Panc1 (cell line): ENCODE measurements at regions not wholly inside any gene's neighbourhood (a gene's known extent, or its start where the extent isn't known, plus 50 kb on each side); places are given as distances from the start of the nearest gene placed in this dataset.

Experiments
- ATAC-seq: fragments of 200-7000 bp; cut with Tn5 transposase; 2 replicates; pipeline ENCODE4 v1.9.1; 2020; ENCODE audit warnings: mild to moderate bottlenecking, moderate library complexity
- BruUV-seq: library from RNA; stranded (reverse); fragments of 400-500 nt; replicated peaks from 2 replicates; lab custom pipeline; 2021; lab: Mats Ljungman, UMichigan
- CTCF ChIA-PET: fragments of 300-600 bp; sonication (Branson Sonifier 250); formaldehyde crosslinking; loops from one replicate; lab custom pipeline; 2022; ENCODE audit warnings: antibody characterized with exemption; lab: Charles Lee
- POLR2A ChIA-PET: fragments of 300-600 bp; sonication (Branson Sonifier 250); formaldehyde crosslinking; loops from one replicate; lab custom pipeline; 2022; ENCODE audit warnings: antibody characterized with exemption; lab: Charles Lee
- DNase-seq: peaks from one replicate; pipeline ENCODE4 v3.0.0-alpha.2; 2010; ENCODE audit warnings: low read depth, low spot score
- H3K27ac ChIP-seq: 2 replicates; pipeline ENCODE4 v1.5.1; 2011; ENCODE audit warnings: mild to moderate bottlenecking, low read length, inconsistent platforms
- H3K27me3 ChIP-seq: fragments of 200-500 bp; sonication (Bioruptor generic); 2 replicates; pipeline ENCODE4 v1.6.0; 2014; ENCODE audit warnings: low read length, inconsistent platforms; ENCODE audit not compliant: control insufficient read depth, insufficient read depth
- H3K36me3 ChIP-seq: fragments of 200-500 bp; sonication (Bioruptor generic); 2 replicates; pipeline ENCODE4 v1.5.1; 2014; ENCODE audit warnings: inconsistent platforms, mild to moderate bottlenecking, low read length, moderate library complexity; ENCODE audit not compliant: control insufficient read depth, insufficient read depth
- H3K4me1 ChIP-seq: 2 replicates; pipeline ENCODE4 v1.5.1; 2011; ENCODE audit warnings: inconsistent platforms, mild to moderate bottlenecking, low read length, moderate library complexity; ENCODE audit not compliant: control insufficient read depth, insufficient read depth
- H3K4me3 ChIP-seq, 2 experiments: 2 replicates each; pipeline ENCODE4 v1.5.1; 2011 to 2012; ENCODE audit warnings: low read depth in 2 of 2, low read length in 2 of 2, mild to moderate bottlenecking in 2 of 2, inconsistent platforms in 1 of 2, moderate library complexity in 1 of 2
- H3K9me3 ChIP-seq: fragments of 200-500 bp; sonication (Bioruptor generic); 2 replicates; pipeline ENCODE4 v1.5.1; 2014; ENCODE audit warnings: low read depth, mild to moderate bottlenecking, inconsistent platforms, low read length, moderate library complexity; ENCODE audit not compliant: control insufficient read depth, insufficient read depth
- CTCF ChIP-seq: fragments of 450-650 bp; IDR thresholded peaks from 2 replicates; pipeline ENCODE4 v1.5.1; 2017; ENCODE audit warnings: mild to moderate bottlenecking
- POLR2AphosphoS5 ChIP-seq: IDR thresholded peaks from 2 replicates; pipeline ENCODE4 v1.6.1; 2012; ENCODE audit warnings: mild to moderate bottlenecking, low read depth, low read length, moderate library complexity
- REST ChIP-seq, 2 experiments: IDR thresholded peaks; 2 replicates each; pipeline ENCODE4 v1.6.1; 2011 to 2012; ENCODE audit warnings: low read depth in 2 of 2, control low read depth in 1 of 2, low read length in 1 of 2, mild to moderate bottlenecking in 1 of 2, moderate library complexity in 1 of 2; ENCODE audit not compliant: insufficient read depth in 1 of 2
- SIN3A ChIP-seq: IDR thresholded peaks from 2 replicates; pipeline ENCODE4 v1.6.1; 2012; ENCODE audit warnings: low read depth, mild to moderate bottlenecking, low read length, moderate library complexity, borderline replicate concordance; ENCODE audit not compliant: insufficient read depth
- TCF7L2 ChIP-seq: IDR thresholded peaks from 2 replicates; pipeline ENCODE4 v1.6.1; 2011; ENCODE audit warnings: mild to moderate bottlenecking, low read depth, low read length, inconsistent platforms
- in situ Hi-C: cut with HindIII; loops from 2 replicates; pipeline ENCODE4 v1.10.0; 2016; ENCODE audit warnings: low sequenced_read_pairs, low pct_unique_long_range_greater_than_20kb
- intact Hi-C: fragments of 100-400 bp; cut with micrococcal nuclease; formaldehyde crosslinking; loops from one replicate; pipeline ENCODE4 v1.10.0; 2022; ENCODE audit not compliant: unreplicated experiment

- Histone ChIP-seq H3K27ac (no peak overlapping the region), H3K9me3 (no peaks in the 10 kb centered on the region), H3K4me1 (peaks cover 9% of the 10 kb centered on the region; the same call in 1 of the 2 replicates), H3K27me3 (no peaks in the 10 kb centered on the region), H3K4me3 (no peak overlapping the region), H3K36me3 (no peaks in the 10 kb centered on the region)
- ChIA-PET CTCF (no interaction called here), POLR2A (no interaction called here)
- ATAC-seq (no peak), DNase-seq (no peak)
- TF ChIP-seq REST (IDR thresholded peaks at IDR 0.05; ENCODE audit: insufficient read depth in 1 of 2, low read depth in 2 of 2, low read length in 1 of 2) (no peak), POLR2AphosphoS5 (no peak), CTCF (no peak), SIN3A (no peak), TCF7L2 (no peak)
- intact Hi-C loops = no loop called here
- no TSS peak for BruUV-seq
- in situ Hi-C loops = no loop called here
These were observed 316.0 kb downstream of the ENC1 start for GRCh38 chr5:74324556-74324955.

GRCh38 chr5:74322944-74323343 is 317.6 kb downstream of the ENC1 start:
- no TSS peak for BruUV-seq
- ATAC-seq (no peak), DNase-seq (no peak)
- no peaks in the 10 kb centered on the region for H3K9me3 ChIP-seq
- intact Hi-C loops = no loop called here
- ChIA-PET CTCF (no interaction called here), POLR2A (no interaction called here)
- no peaks in the 10 kb centered on the region for H3K27me3 ChIP-seq
- peaks cover 7% of the 10 kb centered on the region; the same call in 1 of the 2 replicates for H3K4me1 ChIP-seq
- no peaks in the 10 kb centered on the region for H3K36me3 ChIP-seq
- in situ Hi-C loops = no loop called here
- H3K27ac ChIP-seq = no peak overlapping the region
- no peak for TF ChIP-seq REST (IDR thresholded peaks at IDR 0.05; ENCODE audit: insufficient read depth in 1 of 2, low read depth in 2 of 2, low read length in 1 of 2)
- TF ChIP-seq TCF7L2 = no peak
- no peak for TF ChIP-seq CTCF
- TF ChIP-seq SIN3A = no peak
- no peak for TF ChIP-seq POLR2AphosphoS5
- no peak overlapping the region for H3K4me3 ChIP-seq
